Epithelial cell of prostate (primary cell): ENCODE measurements at regions not wholly inside any gene's neighbourhood (a gene's known extent, or its start where the extent isn't known, plus 50 kb on each side); places are given as distances from the start of the nearest gene placed in this dataset.

Experiments used
- DNase-seq: peaks from one replicate; pipeline ENCODE4 v3.0.0-alpha.2; 2011; ENCODE audit warnings: low read depth, low spot score
- H3K27ac ChIP-seq: fragments of 450-650 bp; 2 replicates; pipeline ENCODE4 v1.5.1; 2017; ENCODE audit warnings: mild to moderate bottlenecking

DNA sequence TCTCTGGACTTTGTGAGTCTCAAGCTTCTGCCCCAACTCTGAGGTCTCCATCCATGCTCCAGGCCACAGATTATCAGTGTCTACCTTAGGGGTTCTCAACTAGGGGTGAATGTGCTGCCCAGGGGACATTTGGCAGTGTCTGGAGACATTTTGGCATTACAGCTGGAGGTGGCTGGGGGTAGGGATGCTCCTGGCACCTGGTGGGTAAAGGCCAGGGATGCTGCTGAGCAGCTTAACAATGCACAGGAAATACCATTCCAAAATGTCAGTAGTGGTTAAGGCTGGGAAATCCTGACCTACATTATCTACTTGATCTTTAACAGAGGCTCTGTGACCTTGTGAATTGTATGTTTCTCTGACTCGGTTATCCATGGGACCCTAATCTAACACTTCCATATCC lies 67.3 kb upstream of the PALS2 start:
- H3K27ac ChIP-seq, result no peak overlapping the region
- DNase-seq, result no peak

DNA sequence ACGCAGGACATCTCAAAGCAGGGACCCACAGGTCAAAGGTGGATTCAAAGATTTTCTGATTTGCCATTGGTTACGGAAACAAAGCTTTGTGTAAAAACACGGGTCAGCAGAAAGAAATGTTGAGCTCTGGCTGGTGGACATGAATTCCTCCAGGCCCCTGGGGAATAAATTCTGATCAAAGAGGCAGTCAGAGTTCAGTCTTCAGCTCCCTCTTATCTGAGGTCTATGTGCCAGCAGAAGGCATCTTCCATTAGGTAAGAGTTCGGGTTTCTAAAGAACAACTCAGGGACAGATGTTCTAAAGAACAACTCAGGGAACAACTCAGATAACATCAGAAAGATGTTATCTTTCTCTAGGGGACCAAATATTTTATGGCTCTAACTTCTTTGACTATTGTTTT lies 64.9 kb upstream of the PALS2 start:
- no peak overlapping the region for H3K27ac ChIP-seq
- no peak for DNase-seq

DNA sequence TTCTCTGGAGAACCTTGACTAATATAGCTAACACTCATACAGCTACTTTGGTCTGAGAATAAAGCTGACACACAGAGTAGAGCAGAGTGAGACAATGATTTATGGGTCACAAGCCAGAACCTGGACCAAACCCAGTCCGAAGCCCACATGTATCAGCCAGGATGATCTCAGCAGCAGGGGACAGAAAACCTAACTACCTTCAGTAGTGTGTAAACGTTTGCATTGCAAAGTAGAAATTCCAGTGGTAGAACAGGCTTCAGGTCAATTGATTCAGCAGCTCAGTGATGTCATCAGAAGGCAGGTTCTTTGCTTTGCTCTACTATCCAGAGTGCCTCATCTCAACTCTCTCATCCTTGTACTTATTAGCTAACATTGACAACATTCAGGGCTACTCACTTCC lies 62.5 kb upstream of the PALS2 start:
- no peak overlapping the region for H3K27ac ChIP-seq
- no peak for DNase-seq

DNA sequence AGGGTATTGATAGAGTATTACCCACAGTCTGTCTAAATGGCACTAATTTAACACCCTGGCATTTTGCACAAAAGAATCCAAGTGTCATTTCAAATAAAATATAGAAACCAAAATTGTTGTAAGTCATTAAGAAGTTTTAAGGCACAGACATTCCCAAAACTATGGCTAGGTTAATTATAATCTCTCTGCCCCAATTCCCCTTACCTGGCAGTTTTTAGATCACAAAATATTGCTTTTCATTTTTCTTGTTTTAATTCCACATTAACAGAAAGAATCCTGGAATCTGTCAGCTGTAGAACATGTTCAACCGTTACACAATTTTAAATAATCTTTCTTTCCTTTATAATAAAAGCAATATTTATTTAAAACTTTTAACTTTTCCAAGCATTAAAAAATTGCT lies 56.1 kb upstream of the PALS2 start:
- no peak overlapping the region for H3K27ac ChIP-seq
- DNase-seq, result no peak

DNA sequence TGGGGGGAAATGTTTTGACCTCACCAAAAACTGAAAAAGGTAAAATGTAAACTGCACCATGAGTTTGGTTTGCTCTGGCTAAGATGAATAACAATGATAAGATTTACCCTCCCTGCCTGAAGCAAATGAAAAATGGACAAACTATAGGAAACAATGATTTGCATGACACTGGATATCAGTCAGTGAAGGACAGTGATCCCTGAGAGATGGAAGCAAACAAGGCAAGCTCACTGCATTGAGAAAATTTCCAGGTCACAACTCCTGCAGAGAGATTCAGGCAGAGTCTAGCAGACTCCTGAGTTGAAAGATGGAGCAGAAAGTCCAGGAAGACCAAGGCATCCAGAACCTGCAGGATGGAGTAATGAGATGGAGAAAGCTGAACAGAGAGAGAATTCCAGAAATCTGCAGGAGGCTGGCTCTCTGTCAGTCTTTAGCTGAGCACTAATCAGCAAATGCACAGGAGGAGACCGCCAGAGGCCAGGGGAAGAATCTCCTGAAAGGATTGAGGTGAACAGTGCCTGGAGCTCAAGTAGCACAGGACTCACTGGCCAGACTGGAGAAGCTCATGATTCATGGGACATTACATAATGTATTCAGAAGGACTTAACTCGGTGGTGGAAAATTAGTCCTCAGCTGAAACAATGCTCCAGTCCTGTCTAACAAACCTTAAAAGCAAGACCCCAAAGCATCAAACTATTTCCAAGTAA lies 51.2 kb upstream of the PALS2 start:
- no peak overlapping the region for H3K27ac ChIP-seq
- no peak for DNase-seq
